HG03565 (cell line): ENCODE measurements at regions not wholly inside any gene's neighbourhood (a gene's known extent, or its start where the extent isn't known, plus 50 kb on each side); places are given as distances from the start of the nearest gene placed in this dataset.

Source experiments
- ATAC-seq: cut with Tn5 transposase; IDR thresholded peaks from one replicate; pipeline ENCODE4 v1.9.1; 2021; ENCODE audit warnings: mild to moderate bottlenecking, moderate library complexity; ENCODE audit not compliant: unreplicated experiment

DNA sequence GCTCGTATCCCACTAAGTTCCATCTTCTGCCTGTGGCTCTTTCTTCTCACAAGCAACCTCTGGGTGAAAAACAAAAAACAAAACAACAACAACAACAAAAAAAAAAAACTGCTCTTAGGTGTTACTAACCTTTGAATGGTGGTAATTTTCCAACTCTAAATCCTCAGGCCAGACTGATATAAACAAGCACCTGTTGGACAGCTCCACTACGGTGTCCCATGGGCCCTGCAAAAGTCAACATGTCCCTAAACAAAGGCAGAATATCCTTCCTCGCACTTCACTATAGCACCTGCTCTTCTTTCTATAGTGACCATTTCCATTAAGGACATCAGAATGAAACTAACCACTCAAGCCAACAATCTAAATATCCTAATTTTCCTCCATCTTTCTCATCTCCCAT, 54.6 kb upstream of the PARM1 start:
- ATAC-seq: no peak

DNA sequence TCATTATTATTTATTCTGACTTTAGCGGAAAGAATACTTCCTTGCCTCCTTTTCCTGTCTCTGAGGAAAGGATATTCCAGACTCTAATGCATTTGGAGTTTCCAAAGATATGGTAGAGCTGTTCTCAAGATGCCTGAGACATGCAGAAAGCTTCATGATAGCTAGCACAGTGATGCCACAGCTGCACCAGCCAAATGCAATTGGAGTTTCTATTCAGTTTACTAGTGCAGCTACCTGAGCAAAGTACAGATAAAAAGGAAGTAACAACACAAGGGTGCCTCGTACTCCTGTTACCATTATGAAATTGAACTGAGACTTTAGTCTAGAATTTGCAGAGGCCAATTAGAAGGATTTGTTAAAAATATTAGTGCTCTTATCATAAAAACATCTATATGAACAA, 57.5 kb upstream of the PARM1 start:
- no peak for ATAC-seq

DNA sequence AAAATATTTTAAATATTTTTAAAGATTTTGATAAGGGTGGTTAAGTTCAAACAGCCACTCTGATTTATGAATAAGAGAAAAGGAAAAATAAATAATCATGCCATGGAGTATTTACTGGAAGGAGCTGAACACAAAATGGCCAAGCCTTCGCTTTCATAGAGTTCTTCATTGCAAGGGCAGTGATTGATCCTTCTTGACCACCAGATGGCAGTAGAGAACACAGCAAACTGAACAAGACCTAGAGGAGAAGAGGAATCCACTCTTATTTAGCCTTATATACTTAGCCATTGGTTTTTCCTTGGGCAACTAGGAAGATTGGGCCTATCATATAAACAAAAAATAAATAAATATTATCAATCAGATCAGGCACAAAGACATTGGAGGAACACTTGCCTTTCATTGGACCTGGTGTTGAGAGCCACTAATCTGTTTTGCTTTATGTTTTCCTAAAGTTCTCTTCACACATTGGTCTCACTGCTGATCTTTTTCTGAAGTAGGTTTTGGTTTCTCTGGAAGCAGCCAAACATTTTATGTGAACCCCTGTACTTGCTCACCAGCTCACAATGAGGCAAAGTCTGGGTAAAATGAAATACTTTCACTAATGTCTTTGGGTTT, 58.1 kb upstream of the PARM1 start:
- ATAC-seq: peak; percentile 45

DNA sequence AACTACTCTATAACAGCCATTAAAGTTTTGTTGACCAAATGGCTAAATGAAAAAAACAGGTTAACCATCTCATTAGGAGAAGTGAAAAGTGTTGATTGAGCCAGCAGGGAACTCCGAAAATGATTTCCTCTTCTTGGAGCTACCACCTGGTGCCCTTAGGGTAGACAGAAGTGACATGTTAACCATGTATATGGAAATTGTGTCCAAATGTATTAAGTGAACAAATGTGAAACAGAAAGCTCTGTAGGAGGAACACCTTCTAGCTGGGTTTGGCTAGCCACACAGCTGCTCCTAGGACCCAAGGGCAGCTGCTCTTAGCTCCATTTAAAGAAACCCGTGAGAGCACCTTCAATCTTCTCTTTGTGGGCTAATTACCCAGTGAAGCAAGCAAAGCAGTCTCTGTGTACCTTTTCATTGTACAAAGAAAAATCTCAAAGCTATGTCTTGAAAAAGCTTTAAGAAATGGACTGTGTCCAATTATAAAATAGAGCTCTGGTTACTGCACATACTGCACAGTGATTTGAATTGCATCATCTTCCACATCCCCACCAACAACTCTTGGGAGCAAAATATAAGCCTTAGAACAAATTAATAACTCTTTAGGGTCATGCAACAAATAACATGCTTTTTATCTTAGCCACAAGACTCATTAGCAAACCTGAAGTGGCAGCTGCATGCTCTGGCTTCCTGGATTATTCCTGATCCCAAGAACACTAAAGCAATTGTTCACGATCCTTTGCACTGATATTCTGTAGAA, 59.2 kb upstream of the PARM1 start:
- peak; percentile 92 for ATAC-seq

DNA sequence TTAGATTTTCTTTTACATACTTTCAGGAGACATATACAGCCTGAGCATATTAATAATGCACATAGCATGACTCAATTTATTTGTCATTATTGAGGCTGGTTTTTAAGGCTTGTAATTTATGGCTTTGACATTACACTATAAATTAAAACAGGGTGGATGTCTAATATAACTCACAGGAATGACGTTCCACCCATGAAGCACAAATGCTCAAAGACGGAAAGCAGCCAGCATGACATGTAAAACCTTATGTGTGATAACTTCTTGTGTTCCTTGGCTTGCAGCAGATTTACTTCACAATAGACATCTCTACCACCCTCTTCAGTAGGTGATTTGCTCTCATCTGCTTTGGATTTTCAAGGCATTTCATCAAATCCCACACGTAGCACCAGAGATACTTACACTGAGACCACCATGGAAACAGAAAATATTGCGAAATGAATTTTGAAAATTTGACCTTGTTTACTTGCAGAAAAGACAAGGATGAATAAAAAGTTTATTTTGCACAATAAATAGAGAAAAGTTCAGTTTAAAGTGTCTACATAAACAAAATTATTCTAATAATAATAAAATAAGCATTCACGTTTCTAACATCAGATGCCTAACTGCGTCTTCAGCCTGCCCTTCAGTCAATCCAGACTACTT, 64.7 kb upstream of the BTC start:
- ATAC-seq: no peak

DNA sequence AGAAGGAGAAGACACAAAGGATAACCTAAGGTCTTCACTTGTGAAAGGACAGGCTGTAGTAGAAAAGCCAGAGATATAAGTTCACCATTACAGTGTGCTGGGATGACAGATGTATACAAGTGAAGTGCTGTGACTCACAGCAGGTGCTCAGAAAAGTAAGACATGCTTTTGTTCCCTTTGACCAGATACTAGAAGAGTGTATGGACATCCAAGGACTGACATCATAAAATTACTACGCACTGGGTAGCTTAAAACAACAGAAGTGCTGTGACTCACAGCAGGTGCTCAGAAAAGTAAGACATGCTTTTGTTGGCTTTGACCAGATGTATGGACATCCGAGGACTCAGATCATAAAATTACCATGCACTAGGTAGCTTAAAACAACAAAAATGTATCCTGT, 61.6 kb upstream of the BTC start:
- ATAC-seq: no peak

DNA sequence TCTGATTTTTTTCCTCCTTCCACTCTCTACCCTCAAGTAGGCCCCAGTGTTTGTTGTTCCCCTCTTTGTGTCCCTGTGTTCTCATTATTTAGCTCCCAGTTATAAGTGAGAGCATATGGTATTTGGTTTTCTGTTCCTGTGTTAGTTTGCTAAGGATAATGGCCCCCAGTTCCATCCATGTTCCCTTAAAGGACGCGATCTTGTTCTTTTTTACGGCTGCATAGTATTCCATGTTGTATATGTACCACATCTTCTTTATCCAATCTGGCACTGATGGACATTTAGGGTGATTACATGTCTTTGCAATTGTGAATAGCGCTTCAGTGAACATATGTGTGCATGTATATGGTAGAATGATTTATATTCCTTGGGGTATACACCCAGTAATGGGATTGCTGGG, 54.5 kb upstream of the BTC start:
- no peak for ATAC-seq

DNA sequence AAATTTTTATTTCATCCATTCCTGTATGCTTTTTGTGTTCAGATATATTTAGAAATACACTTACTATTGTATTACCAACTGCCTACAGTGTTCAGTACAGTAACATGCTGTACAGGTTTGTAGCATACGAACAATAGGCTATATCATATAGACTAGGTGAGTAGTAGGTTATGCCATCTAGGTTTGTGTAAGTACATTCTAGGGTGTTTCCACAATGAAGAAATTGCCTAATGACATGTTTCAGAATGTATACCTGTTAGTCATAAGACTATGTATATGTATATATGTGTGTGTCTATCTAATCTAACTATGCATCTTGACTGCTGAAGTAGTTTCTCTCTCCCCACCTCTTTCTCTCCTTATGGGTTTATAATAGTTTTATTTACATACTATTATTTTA, 51.5 kb upstream of the BTC start:
- ATAC-seq: no peak
